Muscle of leg (tissue), 3 donors: ENCODE measurements at regions not wholly inside any gene's neighbourhood (a gene's known extent, or its start where the extent isn't known, plus 50 kb on each side); places are given as distances from the start of the nearest gene placed in this dataset.
"Not testable (repeated sequence)": the region's sequence is repeated elsewhere in the genome, so short reads cannot be mapped to it uniquely, and the experiment has no call there.

Source experiments
- DNase-seq: peaks from one replicate; pipeline ENCODE4 v3.0.0; 2013
- H3K27ac ChIP-seq: one replicate; pipeline ENCODE4 v1.5.1; 2013; ENCODE audit warnings: mild to moderate bottlenecking, low read length, control low read depth
- H3K27me3 ChIP-seq: one replicate; pipeline ENCODE4 v1.6.1; 2013; ENCODE audit warnings: low read length; ENCODE audit not compliant: control insufficient read depth, insufficient read depth
- H3K36me3 ChIP-seq: one replicate; pipeline ENCODE4 v1.6.1; 2013; ENCODE audit warnings: low read length; ENCODE audit not compliant: control insufficient read depth, insufficient read depth
- H3K4me1 ChIP-seq: one replicate; pipeline ENCODE4 v1.6.1; 2013; ENCODE audit warnings: low read length; ENCODE audit not compliant: control insufficient read depth, insufficient read depth
- H3K4me3 ChIP-seq: one replicate; pipeline ENCODE4 v1.5.1; 2013; ENCODE audit warnings: low read length, control low read depth
- H3K9me3 ChIP-seq: replicated peaks from 2 replicates; pipeline ENCODE4 v1.6.1; 2013; ENCODE audit warnings: low read depth, low read length; ENCODE audit not compliant: control insufficient read depth
- WGBS: methylation state at CpG from one replicate; pipeline ENCODE4 v1.1.5; 2013; ENCODE audit warnings: missing lambda C conversion rate; ENCODE audit not compliant: insufficient coverage; 5-methylcytosine and 5-hydroxymethylcytosine counted together

- Histone ChIP-seq H3K4me3 (no peak overlapping the region), H3K36me3 (no peaks in the 10 kb centered on the region), H3K27ac (no peak overlapping the region), H3K4me1 (no peaks in the 10 kb centered on the region), H3K27me3 (no peaks in the 10 kb centered on the region), H3K9me3 (no peaks in the 10 kb centered on the region)
- no CpG with 5 or more reads among the region's 2 CpGs for WGBS
- no peak for DNase-seq
Observed at GRCh38 chr5:42143361-42143760, 218.3 kb downstream of the FBXO4 start.

- H3K27ac ChIP-seq = no peak overlapping the region
- H3K27me3 ChIP-seq = no peaks in the 10 kb centered on the region
- WGBS = no CpG with 5 or more reads among the region's 1 CpG
- H3K36me3 ChIP-seq = no peaks in the 10 kb centered on the region
- no peak overlapping the region for H3K4me3 ChIP-seq
- peaks cover 11% of the 10 kb centered on the region for H3K9me3 ChIP-seq
- no peaks in the 10 kb centered on the region for H3K4me1 ChIP-seq
- DNase-seq = no peak
Observed at GRCh38 chr5:42148813-42149212, 223.7 kb downstream of the FBXO4 start.

GRCh38 chr5:42157215-42157614, 232.1 kb downstream of the FBXO4 start:
- Histone ChIP-seq H3K36me3 (no peaks in the 10 kb centered on the region), H3K4me1 (no peaks in the 10 kb centered on the region), H3K27me3 (no peaks in the 10 kb centered on the region), H3K4me3 (no peak overlapping the region), H3K27ac (no peak overlapping the region), H3K9me3 (no peaks in the 10 kb centered on the region)
- no peak for DNase-seq
- no CpG with 5 or more reads among the region's 3 CpGs for WGBS

- no peaks in the 10 kb centered on the region for H3K4me1 ChIP-seq
- no CpG with 5 or more reads among the region's 1 CpG for WGBS
Observed at GRCh38 chr5:42163083-42163482, 238.0 kb downstream of the FBXO4 start.

GRCh38 chr5:42168091-42168670, 243.1 kb downstream of the FBXO4 start:
- Histone ChIP-seq H3K4me3 (no peak overlapping the region), H3K9me3 (no peaks in the 10 kb centered on the region), H3K36me3 (no peaks in the 10 kb centered on the region), H3K4me1 (no peaks in the 10 kb centered on the region), H3K27me3 (no peaks in the 10 kb centered on the region), H3K27ac (no peak overlapping the region)
- no peak for DNase-seq
- 56% methylated on average over 2 of the region's 3 CpGs for WGBS

More at GRCh38 chr5:42163083-42163482, 238.0 kb downstream of the FBXO4 start:
- no peak overlapping the region for H3K4me3 ChIP-seq
- no peak for DNase-seq
- H3K9me3 ChIP-seq = no peaks in the 10 kb centered on the region
- no peaks in the 10 kb centered on the region for H3K27me3 ChIP-seq
- H3K36me3 ChIP-seq = no peaks in the 10 kb centered on the region
- H3K27ac ChIP-seq = no peak overlapping the region

GRCh38 chr5:42176118-42176517, 247.1 kb upstream of the GHR start:
- H3K9me3 ChIP-seq, H3K27me3 ChIP-seq, H3K4me3 ChIP-seq, H3K27ac ChIP-seq, DNase-seq, H3K4me1 ChIP-seq, H3K36me3 ChIP-seq: not testable (repeated sequence)
- 79% methylated on average over 3 of the region's 3 CpGs for WGBS

- not testable (repeated sequence) for H3K4me3 ChIP-seq, H3K36me3 ChIP-seq, H3K27me3 ChIP-seq, H3K27ac ChIP-seq, H3K4me1 ChIP-seq, H3K9me3 ChIP-seq, DNase-seq
- WGBS = no CpG with 5 or more reads among the region's 1 CpG
Observed at GRCh38 chr5:42179843-42180242, 243.4 kb upstream of the GHR start.

GRCh38 chr5:42216904-42217303, 206.3 kb upstream of the GHR start:
- Histone ChIP-seq H3K4me1 (no peaks in the 10 kb centered on the region), H3K9me3 (no peaks in the 10 kb centered on the region), H3K4me3 (no peak overlapping the region), H3K27me3 (no peaks in the 10 kb centered on the region), H3K36me3 (no peaks in the 10 kb centered on the region), H3K27ac (no peak overlapping the region)
- WGBS = 90% methylated on average over 3 of the region's 4 CpGs
- no peak for DNase-seq

GRCh38 chr5:42217791-42218190, 205.4 kb upstream of the GHR start:
- H3K27ac ChIP-seq = no peak overlapping the region
- H3K4me1 ChIP-seq = no peaks in the 10 kb centered on the region
- H3K27me3 ChIP-seq = no peaks in the 10 kb centered on the region
- no peaks in the 10 kb centered on the region for H3K36me3 ChIP-seq
- WGBS = no CpG with 5 or more reads among the region's 2 CpGs
- no peak for DNase-seq
- H3K4me3 ChIP-seq = no peak overlapping the region
- H3K9me3 ChIP-seq = no peaks in the 10 kb centered on the region

- no peaks in the 10 kb centered on the region for H3K36me3 ChIP-seq
- no peaks in the 10 kb centered on the region for H3K27me3 ChIP-seq
- no peak overlapping the region for H3K4me3 ChIP-seq
- no CpG with 5 or more reads among the region's 2 CpGs for WGBS
- peaks cover 3% of the 10 kb centered on the region for H3K4me1 ChIP-seq
- H3K9me3 ChIP-seq = no peaks in the 10 kb centered on the region
- no peak overlapping the region for H3K27ac ChIP-seq
- no peak for DNase-seq
Observed at GRCh38 chr5:42225009-42225408, 198.2 kb upstream of the GHR start.

GRCh38 chr5:42228279-42228678, 195.0 kb upstream of the GHR start:
- peak; percentile 7 for DNase-seq
- no peak overlapping the region for H3K4me3 ChIP-seq
- WGBS = no CpG with 5 or more reads among the region's 1 CpG
- no peaks in the 10 kb centered on the region for H3K27me3 ChIP-seq
- H3K4me1 ChIP-seq = peaks cover 3% of the 10 kb centered on the region
- no peaks in the 10 kb centered on the region for H3K36me3 ChIP-seq
- no peak overlapping the region for H3K27ac ChIP-seq
- no peaks in the 10 kb centered on the region for H3K9me3 ChIP-seq
